ENCODE measurements at regions not wholly inside any gene's neighbourhood (a gene's known extent, or its start where the extent isn't known, plus 50 kb on each side); places are given as distances from the start of the nearest gene placed in this dataset.

- DNase-seq, result no peak
Measured at GRCh38 chr4:33160126-33160525, 2440.0 kb downstream of the PCDH7 start.

- no peak for DNase-seq
Measured at GRCh38 chr4:33161202-33161601, 2441.0 kb downstream of the PCDH7 start.

GRCh38 chr4:33162122-33162521 is 2442.0 kb downstream of the PCDH7 start:
- DNase-seq, result no peak

GRCh38 chr4:33171873-33172525 is 2451.8 kb downstream of the PCDH7 start:
- DNase-seq, result no peak

- DNase-seq, result no peak
Measured at GRCh38 chr4:33176566-33176965, 2456.4 kb downstream of the PCDH7 start.

GRCh38 chr4:33184657-33185290 is 2464.6 kb downstream of the PCDH7 start:
- DNase-seq, result no peak

GRCh38 chr4:33187035-33187434 is 2466.9 kb downstream of the PCDH7 start:
- DNase-seq, result no peak

- DNase-seq, result no peak
Measured at GRCh38 chr4:33188733-33189132, 2468.6 kb downstream of the PCDH7 start.

GRCh38 chr4:33189169-33189568 is 2469.0 kb downstream of the PCDH7 start:
- DNase-seq, result no peak

GRCh38 chr4:33193109-33193508 is 2472.9 kb downstream of the PCDH7 start:
- no peak for DNase-seq

- no peak for DNase-seq
Measured at GRCh38 chr4:33200377-33200776, 2480.2 kb downstream of the PCDH7 start.

- DNase-seq, result no peak
Measured at GRCh38 chr4:33218238-33218637, 2498.1 kb downstream of the PCDH7 start.

GRCh38 chr4:33226133-33226532 is 2506.0 kb downstream of the PCDH7 start:
- no peak for DNase-seq

- no peak for DNase-seq
Measured at GRCh38 chr4:33226783-33227182, 2506.6 kb downstream of the PCDH7 start.

GRCh38 chr4:33255094-33255493 is 2534.9 kb downstream of the PCDH7 start:
- no peak for DNase-seq

- no peak for DNase-seq
Measured at GRCh38 chr4:33255507-33255906, 2535.3 kb downstream of the PCDH7 start.

- DNase-seq, result no peak
Measured at GRCh38 chr4:33262824-33263223, 2542.7 kb downstream of the PCDH7 start.

GRCh38 chr4:33268776-33269175 is 2548.6 kb downstream of the PCDH7 start:
- DNase-seq, result no peak

GRCh38 chr4:33270403-33270802 is 2550.2 kb downstream of the PCDH7 start:
- no peak for DNase-seq

- DNase-seq, result no peak
Measured at GRCh38 chr4:33272722-33273121, 2552.6 kb downstream of the PCDH7 start.

- no peak for DNase-seq
Measured at GRCh38 chr4:33283818-33284217, 2563.6 kb downstream of the PCDH7 start.

GRCh38 chr4:33296876-33297455 is 2576.8 kb downstream of the PCDH7 start:
- no peak for DNase-seq

- DNase-seq, result no peak
Measured at GRCh38 chr4:33302321-33302720, 2582.2 kb downstream of the PCDH7 start.

- no peak for DNase-seq
Measured at GRCh38 chr4:33306131-33306530, 2586.0 kb downstream of the PCDH7 start.

- no peak for DNase-seq
Measured at GRCh38 chr4:33316033-33316432, 2595.9 kb downstream of the PCDH7 start.
